ENCODE measurements at regions not wholly inside any gene's neighbourhood (a gene's known extent, or its start where the extent isn't known, plus 50 kb on each side); places are given as distances from the start of the nearest gene placed in this dataset.

DNA sequence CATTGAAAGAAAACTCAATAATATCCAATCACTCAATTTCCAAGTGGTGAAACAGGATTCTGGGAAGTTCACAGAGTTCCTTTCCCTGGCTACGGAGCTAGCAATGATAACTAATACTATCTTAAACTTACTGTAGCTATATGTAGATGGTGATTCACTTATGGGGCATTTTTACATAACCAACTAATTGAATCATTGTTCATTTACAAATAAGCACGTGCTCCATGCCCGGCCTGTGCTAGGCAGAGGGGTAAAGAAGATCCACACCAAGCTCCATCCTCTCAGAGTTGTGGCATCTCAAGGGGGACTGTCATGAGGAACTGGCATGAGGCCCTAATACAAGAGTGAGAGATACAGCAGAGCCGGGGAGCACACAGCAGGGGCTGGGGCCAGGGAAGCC lies 176.3 kb downstream of the ANKRD30B start:
- H2AFZ ChIP-seq (ENCODE audit: low read length), result no peak overlapping the region
- no peak overlapping the region for H3K4me3 ChIP-seq (replicated peaks in 1 of 4; ENCODE audit: control extremely low read depth in 1 of 4, insufficient read depth in 1 of 4, low read depth in 3 of 4, low read length in 4 of 4)
- H3K9me3 ChIP-seq (ENCODE audit: control insufficient read depth, insufficient read depth, low read depth, low read length), result no peaks in the 10 kb centered on the region
- no peaks in the 10 kb centered on the region for H3K27me3 ChIP-seq (ENCODE audit: control insufficient read depth, insufficient read depth, low read length)
- H3K79me2 ChIP-seq (ENCODE audit: control insufficient read depth, insufficient read depth, low read length), result no peaks in the 10 kb centered on the region
- DNase-seq (ENCODE audit: low read depth in 2 of 2), result peak in 1 of 2 donors; percentile 14
- no peaks in the 10 kb centered on the region for H3K4me1 ChIP-seq (ENCODE audit: control insufficient read depth, extremely low read depth, insufficient read depth, low read length)
- H3K4me2 ChIP-seq (ENCODE audit: extremely low read depth, insufficient read depth, low read length), result no peak overlapping the region
- no peak overlapping the region for H3K27ac ChIP-seq (ENCODE audit: insufficient read depth, low read length)
- H4K20me1 ChIP-seq (ENCODE audit: control insufficient read depth, extremely low read depth, insufficient read depth, low read length), result no peaks in the 10 kb centered on the region
- H3K9ac ChIP-seq (ENCODE audit: insufficient read depth, low read length), result no peak overlapping the region
- TF ChIP-seq CTCF (conservative IDR thresholded peaks at IDR 0.05 in 1 of 2, IDR thresholded peaks at IDR 0.05 in 1 of 2; ENCODE audit: low read depth in 1 of 2, low read length in 2 of 2) (no peak), EZH2 (IDR thresholded peaks at IDR 0.05; ENCODE audit: low read length, missing control alignments) (no peak)
- H3K36me3 ChIP-seq (ENCODE audit: control insufficient read depth, insufficient read depth, low read length), result no peaks in the 10 kb centered on the region

GRCh38 chr18:14925281-14925709 lies 177.3 kb downstream of the ANKRD30B start:
- H3K4me2 ChIP-seq (ENCODE audit: extremely low read depth, insufficient read depth, low read length), result no peak overlapping the region

GRCh38 chr18:14927701-14928100 lies 179.7 kb downstream of the ANKRD30B start:
- H3K4me1 ChIP-seq (ENCODE audit: control insufficient read depth, extremely low read depth, insufficient read depth, low read length), result no peaks in the 10 kb centered on the region
- H3K4me3 ChIP-seq (replicated peaks in 1 of 4; ENCODE audit: control extremely low read depth in 1 of 4, insufficient read depth in 1 of 4, low read depth in 3 of 4, low read length in 4 of 4), result no peak overlapping the region
- H3K9me3 ChIP-seq (ENCODE audit: control insufficient read depth, insufficient read depth, low read depth, low read length), result no peaks in the 10 kb centered on the region
- H3K79me2 ChIP-seq (ENCODE audit: control insufficient read depth, insufficient read depth, low read length), result no peaks in the 10 kb centered on the region
- no peaks in the 10 kb centered on the region for H3K36me3 ChIP-seq (ENCODE audit: control insufficient read depth, insufficient read depth, low read length)
- DNase-seq (ENCODE audit: low read depth in 2 of 2), result no peak
- TF ChIP-seq CTCF (conservative IDR thresholded peaks at IDR 0.05 in 1 of 2, IDR thresholded peaks at IDR 0.05 in 1 of 2; ENCODE audit: low read depth in 1 of 2, low read length in 2 of 2) (no peak), EZH2 (IDR thresholded peaks at IDR 0.05; ENCODE audit: low read length, missing control alignments) (no peak)
- no peak overlapping the region for H3K27ac ChIP-seq (ENCODE audit: insufficient read depth, low read length)
- no peaks in the 10 kb centered on the region for H4K20me1 ChIP-seq (ENCODE audit: control insufficient read depth, extremely low read depth, insufficient read depth, low read length)
- no peak overlapping the region for H3K4me2 ChIP-seq (ENCODE audit: extremely low read depth, insufficient read depth, low read length)
- H3K9ac ChIP-seq (ENCODE audit: insufficient read depth, low read length), result no peak overlapping the region
- no peak overlapping the region for H2AFZ ChIP-seq (ENCODE audit: low read length)
- no peaks in the 10 kb centered on the region for H3K27me3 ChIP-seq (ENCODE audit: control insufficient read depth, insufficient read depth, low read length)

More at GRCh38 chr18:14925281-14925709, 177.3 kb downstream of the ANKRD30B start:
- Histone ChIP-seq H3K27me3 (ENCODE audit: control insufficient read depth, insufficient read depth, low read length) (no peaks in the 10 kb centered on the region), H3K4me3 (replicated peaks in 1 of 4; ENCODE audit: control extremely low read depth in 1 of 4, insufficient read depth in 1 of 4, low read depth in 3 of 4, low read length in 4 of 4) (no peak overlapping the region), H3K27ac (ENCODE audit: insufficient read depth, low read length) (no peak overlapping the region), H3K9ac (ENCODE audit: insufficient read depth, low read length) (no peak overlapping the region), H3K9me3 (ENCODE audit: control insufficient read depth, insufficient read depth, low read depth, low read length) (no peaks in the 10 kb centered on the region), H3K79me2 (ENCODE audit: control insufficient read depth, insufficient read depth, low read length) (no peaks in the 10 kb centered on the region), H4K20me1 (ENCODE audit: control insufficient read depth, extremely low read depth, insufficient read depth, low read length) (no peaks in the 10 kb centered on the region), H2AFZ (ENCODE audit: low read length) (no peak overlapping the region), H3K36me3 (ENCODE audit: control insufficient read depth, insufficient read depth, low read length) (no peaks in the 10 kb centered on the region), H3K4me1 (ENCODE audit: control insufficient read depth, extremely low read depth, insufficient read depth, low read length) (no peaks in the 10 kb centered on the region)
- peak in 1 of 2 donors; percentile 25 for DNase-seq (ENCODE audit: low read depth in 2 of 2)
- no peak for TF ChIP-seq EZH2 (IDR thresholded peaks at IDR 0.05; ENCODE audit: low read length, missing control alignments)
- TF ChIP-seq CTCF (conservative IDR thresholded peaks at IDR 0.05 in 1 of 2, IDR thresholded peaks at IDR 0.05 in 1 of 2; ENCODE audit: low read depth in 1 of 2, low read length in 2 of 2), result no peak

Measured in fibroblast of lung (primary cell).